Pancreas (tissue), 10 donors: ENCODE measurements at regions not wholly inside any gene's neighbourhood (a gene's known extent, or its start where the extent isn't known, plus 50 kb on each side); places are given as distances from the start of the nearest gene placed in this dataset.

Experiments
- ATAC-seq, 4 donors: fragments of 200-7000 bp; cut with Tn5 transposase; one replicate each; pipeline versions ENCODE4 v1.8.0 to v1.9.1; 2020; ENCODE audit warnings: mild to moderate bottlenecking in 4 of 4, moderate library complexity in 4 of 4
- DNase-seq, 6 donors: peaks; one replicate each; pipeline ENCODE4 v3.0.0-alpha.2; 2020
- FAIRE-seq: peaks from 2 replicates; lab custom pipeline; 2012; peaks lifted over from hg19 to GRCh38; lab: Jason Lieb, UNC
- H3K27ac ChIP-seq, 4 donors: fragments of 200-600 bp; sonication (generic); 1 replicate in 3 of 4; 2 replicates in 1 of 4; pipeline versions ENCODE4 v1.5.0 to v1.8.0; 2020
- H3K27me3 ChIP-seq, 4 donors: fragments of 200-600 bp; one replicate each; pipeline ENCODE4 v1.8.0; 2021
- H3K36me3 ChIP-seq, 3 donors: fragments of 200-600 bp; sonication (generic) in 1 of 3; one replicate each; pipeline versions ENCODE4 v1.5.0 to v1.8.0; 2020 to 2021
- H3K4me1 ChIP-seq, 3 donors: fragments of 200-600 bp; one replicate each; pipeline ENCODE4 v1.8.0; 2021
- H3K4me3 ChIP-seq, 4 donors: fragments of 200-600 bp; sonication (generic) in 2 of 4; one replicate each; pipeline versions ENCODE4 v1.5.0 to v1.8.0; 2020 to 2021
- H3K9me3 ChIP-seq, 4 donors: fragments of 200-600 bp; one replicate each; pipeline ENCODE4 v1.8.0; 2021
- CTCF ChIP-seq, 4 donors: fragments of 200-600 bp; sonication (generic) in 3 of 4; IDR thresholded peaks; one replicate each; pipeline versions ENCODE4 v1.5.0 to v1.8.0; 2021; ENCODE audit warnings: antibody characterized with exemption in 4 of 4
- WGBS, 2 donors: extraction: QIAGEN DNeasy Blood & Tissue Kit; methylation state at CpG; one replicate each; pipeline ENCODE4 v1.1.7; 2013; 5-methylcytosine and 5-hydroxymethylcytosine counted together
- intact Hi-C, 3 donors: fragments of 100-400 bp; cut with DNase I; formaldehyde crosslinking; loops; one replicate each; pipeline versions ENCODE4 v1.11.1 to v1.14.2; 2022
- donor health status: healthy with polysubstance abuse.
- donor health status: DM: no; HTN: no; CAD: no; lungs with moderate emphysema.
- donor health status: DM: no; HTN: no; CAD: no.
- donor health status: control.
- donor health status: control.
- donor health status: Bipolar disorder and iron deficiency.
- donor health status: DM: yes; HTN: yes; CAD: no.
- donor health status: DM: no; HTN: no; CAD: no.
- donor health status: DM: no; HTN: no; CAD: no.
- donor health status: DM: yes; HTN: yes; CAD: no.

GRCh38 chr18:2310886-2311285, 260.4 kb downstream of the METTL4 start:
- Histone ChIP-seq H3K27ac (no peak overlapping the region), H3K9me3 (no peaks in the 10 kb centered on the region), H3K36me3 (no peaks in the 10 kb centered on the region), H3K27me3 (no peaks in the 10 kb centered on the region), H3K4me1 (peaks cover 0 to 3% (median 0%) of the 10 kb centered on the region in 3 donors), H3K4me3 (no peak overlapping the region)
- ATAC-seq, result no peak
- no peak for FAIRE-seq
- no peak for DNase-seq
- TF ChIP-seq CTCF (IDR thresholded peaks at IDR 0.05), result no peak
- 84 to 88% methylated on average over 9 of the region's 9 CpGs for whole genome bisulfite sequencing, 2 donors
- intact Hi-C loops, result no loop called here

GRCh38 chr18:2312440-2312839, 258.9 kb downstream of the METTL4 start:
- DNase-seq, result no peak
- no peak for ATAC-seq
- Histone ChIP-seq H3K27me3 (no peaks in the 10 kb centered on the region), H3K36me3 (no peaks in the 10 kb centered on the region), H3K9me3 (no peaks in the 10 kb centered on the region), H3K27ac (no peak overlapping the region), H3K4me3 (no peak overlapping the region), H3K4me1 (peaks cover 0 to 10% (median 0%) of the 10 kb centered on the region in 3 donors)
- TF ChIP-seq CTCF (IDR thresholded peaks at IDR 0.05), result no peak
- intact Hi-C loops, result no loop called here
- no peak for FAIRE-seq
- WGBS, 2 donors, result 71 to 83% methylated on average over 4 of the region's 4 CpGs

- Histone ChIP-seq H3K36me3 (no peaks in the 10 kb centered on the region), H3K9me3 (no peaks in the 10 kb centered on the region), H3K27ac (no peak overlapping the region), H3K4me1 (peaks cover 0 to 10% (median 0%) of the 10 kb centered on the region in 3 donors), H3K27me3 (no peaks in the 10 kb centered on the region), H3K4me3 (no peak overlapping the region)
- TF ChIP-seq CTCF (IDR thresholded peaks at IDR 0.05), result no peak
- DNase-seq, result no peak
- intact Hi-C loops, result no loop called here
- ATAC-seq, result no peak
- WGBS, 2 donors, result 86 to 94% methylated on average over 3 of the region's 3 CpGs
- FAIRE-seq, result no peak
These were observed 258.0 kb downstream of the METTL4 start for GRCh38 chr18:2313332-2313731.

GRCh38 chr18:2316082-2316750, 255.1 kb downstream of the METTL4 start:
- intact Hi-C loops, result no loop called here
- TF ChIP-seq CTCF (IDR thresholded peaks at IDR 0.05), result no peak
- 69 to 77% methylated on average over 3 of the region's 3 CpGs for WGBS, 2 donors
- Histone ChIP-seq H3K27ac (no peak overlapping the region), H3K36me3 (no peaks in the 10 kb centered on the region), H3K27me3 (no peaks in the 10 kb centered on the region), H3K9me3 (no peaks in the 10 kb centered on the region), H3K4me1 (peaks cover 0 to 10% (median 0%) of the 10 kb centered on the region in 3 donors), H3K4me3 (no peak overlapping the region)
- FAIRE-seq (no peak), ATAC-seq (no peak), DNase-seq (no peak)
